ENCODE measurements at regions not wholly inside any gene's neighbourhood (a gene's known extent, or its start where the extent isn't known, plus 50 kb on each side); places are given as distances from the start of the nearest gene placed in this dataset.
A peak's percentile ranks its signal among the peaks of the same experiment; 100 is the strongest.

- Histone ChIP-seq H3K9me3 (no peaks in the 10 kb centered on the region), H3K36me3 (replicated peaks in 1 of 2; ENCODE audit: insufficient read depth in 1 of 2, low read depth in 2 of 2) (no peaks in the 10 kb centered on the region), H3K27me3 (no peaks in the 10 kb centered on the region), H3K27ac (no peak overlapping the region), H3K4me1 (peaks cover 7% of the 10 kb centered on the region), H3K4me3 (no peak overlapping the region)
- 60 to 66% methylated on average over 12 of the region's 12 CpGs for WGBS, 2 donors
- TF ChIP-seq CTCF (IDR thresholded peaks at IDR 0.05): peak in 1 of 7 experiments; percentile 5
- TF ChIP-seq POLR2A (IDR thresholded peaks at IDR 0.05): no peak
- intact Hi-C loops (cut with DNase I): loop anchor here (10.0 kb wide), 1 partner anchor 106 kb away; the partner anchor contains the start of gene CCDC200
- DNase-seq (no peak), ATAC-seq (no peak)
Measured at GRCh38 chr17:43330876-43331639, 67.7 kb upstream of the ARL4D start.

GRCh38 chr17:43329183-43329582, 69.6 kb upstream of the ARL4D start:
- no peaks in the 10 kb centered on the region for H3K27me3 ChIP-seq
- DNase-seq: no peak
- WGBS, 2 donors: 63 to 67% methylated on average over 6 of the region's 6 CpGs
- H3K9me3 ChIP-seq: no peaks in the 10 kb centered on the region
- H3K4me3 ChIP-seq: no peak overlapping the region
- no peak overlapping the region for H3K27ac ChIP-seq
- no peak for TF ChIP-seq POLR2A (IDR thresholded peaks at IDR 0.05)
- TF ChIP-seq CTCF (IDR thresholded peaks at IDR 0.05): no peak
- H3K36me3 ChIP-seq (replicated peaks in 1 of 2; ENCODE audit: insufficient read depth in 1 of 2, low read depth in 2 of 2): no peaks in the 10 kb centered on the region
- intact Hi-C loops (cut with DNase I): no loop called here
- no peak for ATAC-seq
- H3K4me1 ChIP-seq: peaks cover 6% of the 10 kb centered on the region

GRCh38 chr17:43328650-43329049, 70.1 kb upstream of the ARL4D start:
- Histone ChIP-seq H3K27me3 (no peaks in the 10 kb centered on the region), H3K36me3 (replicated peaks in 1 of 2; ENCODE audit: insufficient read depth in 1 of 2, low read depth in 2 of 2) (no peaks in the 10 kb centered on the region), H3K27ac (no peak overlapping the region), H3K4me1 (peaks cover under 1% of the 10 kb centered on the region), H3K4me3 (no peak overlapping the region), H3K9me3 (no peaks in the 10 kb centered on the region)
- TF ChIP-seq CTCF (IDR thresholded peaks at IDR 0.05) (no peak), POLR2A (IDR thresholded peaks at IDR 0.05) (no peak)
- ATAC-seq (no peak), DNase-seq (no peak)
- intact Hi-C loops (cut with DNase I): no loop called here
- 33 to 34% methylated on average over 3 of the region's 3 CpGs for WGBS, 2 donors

- WGBS, 2 donors: 57 to 63% methylated on average over 9 of the region's 9 CpGs
- Histone ChIP-seq H3K4me3 (no peak overlapping the region), H3K4me1 (no peaks in the 10 kb centered on the region), H3K36me3 (replicated peaks in 1 of 2; ENCODE audit: insufficient read depth in 1 of 2, low read depth in 2 of 2) (no peaks in the 10 kb centered on the region), H3K9me3 (no peaks in the 10 kb centered on the region), H3K27me3 (no peaks in the 10 kb centered on the region), H3K27ac (no peak overlapping the region)
- no peak for ATAC-seq
- no peak for TF ChIP-seq POLR2A (IDR thresholded peaks at IDR 0.05)
- no peak for TF ChIP-seq CTCF (IDR thresholded peaks at IDR 0.05)
- DNase-seq: no peak
- intact Hi-C loops (cut with DNase I): no loop called here
Measured at GRCh38 chr17:43327834-43328420, 70.9 kb upstream of the ARL4D start.

Data from body of pancreas (tissue), 4 donors.